ENCODE measurements at regions not wholly inside any gene's neighbourhood (a gene's known extent, or its start where the extent isn't known, plus 50 kb on each side); places are given as distances from the start of the nearest gene placed in this dataset.

DNA sequence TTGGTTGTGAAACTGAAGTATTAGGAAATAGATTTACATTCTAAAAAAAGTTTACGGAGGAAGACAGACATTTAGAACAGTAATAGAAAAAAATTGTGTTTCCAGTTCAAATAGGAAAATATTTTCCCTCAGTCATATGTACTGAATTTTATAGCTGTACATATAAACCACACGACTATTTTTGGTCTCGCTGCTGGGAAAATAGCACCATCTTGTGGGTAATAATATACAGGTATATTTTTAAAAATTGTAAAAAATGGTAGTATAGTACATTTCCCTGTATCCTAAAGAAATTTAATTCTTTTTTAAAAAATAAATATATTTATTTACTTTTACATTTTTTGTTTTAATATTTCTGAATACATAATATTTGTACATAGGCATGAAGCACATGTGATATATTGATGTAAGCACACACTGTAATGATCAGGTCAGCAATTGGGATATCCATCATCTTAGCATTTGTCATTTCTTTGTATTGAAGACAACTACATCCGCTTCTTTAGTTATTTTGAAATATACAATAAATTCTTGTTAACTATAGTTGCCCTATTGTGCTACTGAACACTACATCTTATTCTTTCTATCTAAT lies 168.6 kb downstream of the ALX1 start:
- TF ChIP-seq EZH2phosphoT487 (IDR thresholded peaks at IDR 0.05; ENCODE audit: low read length) = no peak
- TF ChIP-seq EZH2 (optimal IDR thresholded peaks at IDR 0.05; ENCODE audit: low read depth, low read length) = no peak
- TF ChIP-seq, protein P1, sequence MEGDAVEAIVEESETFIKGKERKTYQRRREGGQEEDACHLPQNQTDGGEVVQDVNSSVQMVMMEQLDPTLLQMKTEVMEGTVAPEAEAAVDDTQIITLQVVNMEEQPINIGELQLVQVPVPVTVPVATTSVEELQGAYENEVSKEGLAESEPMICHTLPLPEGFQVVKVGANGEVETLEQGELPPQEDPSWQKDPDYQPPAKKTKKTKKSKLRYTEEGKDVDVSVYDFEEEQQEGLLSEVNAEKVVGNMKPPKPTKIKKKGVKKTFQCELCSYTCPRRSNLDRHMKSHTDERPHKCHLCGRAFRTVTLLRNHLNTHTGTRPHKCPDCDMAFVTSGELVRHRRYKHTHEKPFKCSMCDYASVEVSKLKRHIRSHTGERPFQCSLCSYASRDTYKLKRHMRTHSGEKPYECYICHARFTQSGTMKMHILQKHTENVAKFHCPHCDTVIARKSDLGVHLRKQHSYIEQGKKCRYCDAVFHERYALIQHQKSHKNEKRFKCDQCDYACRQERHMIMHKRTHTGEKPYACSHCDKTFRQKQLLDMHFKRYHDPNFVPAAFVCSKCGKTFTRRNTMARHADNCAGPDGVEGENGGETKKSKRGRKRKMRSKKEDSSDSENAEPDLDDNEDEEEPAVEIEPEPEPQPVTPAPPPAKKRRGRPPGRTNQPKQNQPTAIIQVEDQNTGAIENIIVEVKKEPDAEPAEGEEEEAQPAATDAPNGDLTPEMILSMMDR (IDR thresholded peaks at IDR 0.05; ENCODE audit: low read length) = peak; percentile 35
- no peak overlapping the region for H3K4me2 ChIP-seq (ENCODE audit: low read depth, low read length)
- DNase-seq = peak; percentile 35

DNA sequence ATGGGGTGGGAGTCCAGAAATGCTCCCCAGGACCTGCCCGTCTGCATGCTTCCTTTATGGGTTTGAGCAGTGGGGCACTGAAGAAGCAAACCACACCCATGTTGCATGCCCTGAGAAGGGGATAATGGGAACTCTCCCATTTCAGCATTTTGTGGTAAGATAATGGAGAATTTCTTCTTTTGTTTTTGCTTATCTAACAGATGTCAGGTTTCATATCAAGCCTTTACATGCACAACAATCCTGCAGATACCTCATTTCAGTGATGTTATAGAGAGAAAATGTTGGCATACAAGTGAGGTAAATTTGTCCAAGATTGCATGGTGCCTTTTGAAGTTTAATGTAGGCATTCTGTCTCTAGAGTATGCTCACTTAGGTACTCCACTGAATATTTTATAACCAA lies 177.0 kb downstream of the ALX1 start:
- Histone ChIP-seq H3K36me3 (replicated peaks; ENCODE audit: insufficient read depth, low read length) (no peaks in the 10 kb centered on the region), H3K9me2 (replicated peaks; ENCODE audit: insufficient read depth, low read length) (no peaks in the 10 kb centered on the region), H4K20me1 (ENCODE audit: insufficient read depth, low read length) (no peaks in the 10 kb centered on the region), H3K4me3 (ENCODE audit: low read length) (no peak overlapping the region), H2AFZ (ENCODE audit: low read length) (no peak overlapping the region), H3K9ac (ENCODE audit: low read length) (no peak overlapping the region), H3K9me3 (replicated peaks; ENCODE audit: insufficient read depth, low read length) (no peaks in the 10 kb centered on the region), H3K27ac (ENCODE audit: low read length) (no peak overlapping the region), H3K4me1 (ENCODE audit: low read length) (no peaks in the 10 kb centered on the region), H3F3A (ENCODE audit: insufficient read depth, low read length) (no peaks in the 10 kb centered on the region), H3K79me2 (ENCODE audit: low read length) (no peaks in the 10 kb centered on the region), H3K4me2 (ENCODE audit: low read depth, low read length) (no peak overlapping the region), H3K27me3 (replicated peaks; ENCODE audit: insufficient read depth, low read length) (no peaks in the 10 kb centered on the region)
- DNase-seq = no peak
- no peak for TF ChIP-seq EZH2 (optimal IDR thresholded peaks at IDR 0.05; ENCODE audit: low read depth, low read length)
- no peak for TF ChIP-seq EZH2phosphoT487 (IDR thresholded peaks at IDR 0.05; ENCODE audit: low read length)
- TF ChIP-seq, protein P1 (IDR thresholded peaks at IDR 0.05; ENCODE audit: low read length) = no peak

More for the DNA sequence above, 168.6 kb downstream of the ALX1 start:
- H3K79me2 ChIP-seq (ENCODE audit: low read length) = no peaks in the 10 kb centered on the region
- no peak overlapping the region for H3K27ac ChIP-seq (ENCODE audit: low read length)
- H3K4me3 ChIP-seq (ENCODE audit: low read length) = no peak overlapping the region
- no peaks in the 10 kb centered on the region for H3K27me3 ChIP-seq (replicated peaks; ENCODE audit: insufficient read depth, low read length)
- no peak overlapping the region for H2AFZ ChIP-seq (ENCODE audit: low read length)
- no peaks in the 10 kb centered on the region for H3K9me2 ChIP-seq (replicated peaks; ENCODE audit: insufficient read depth, low read length)
- H3F3A ChIP-seq (ENCODE audit: insufficient read depth, low read length) = no peaks in the 10 kb centered on the region
- H3K36me3 ChIP-seq (replicated peaks; ENCODE audit: insufficient read depth, low read length) = no peaks in the 10 kb centered on the region
- no peaks in the 10 kb centered on the region for H4K20me1 ChIP-seq (ENCODE audit: insufficient read depth, low read length)
- H3K9me3 ChIP-seq (replicated peaks; ENCODE audit: insufficient read depth, low read length) = no peaks in the 10 kb centered on the region
- H3K4me1 ChIP-seq (ENCODE audit: low read length) = no peaks in the 10 kb centered on the region
- no peak overlapping the region for H3K9ac ChIP-seq (ENCODE audit: low read length)

DNA sequence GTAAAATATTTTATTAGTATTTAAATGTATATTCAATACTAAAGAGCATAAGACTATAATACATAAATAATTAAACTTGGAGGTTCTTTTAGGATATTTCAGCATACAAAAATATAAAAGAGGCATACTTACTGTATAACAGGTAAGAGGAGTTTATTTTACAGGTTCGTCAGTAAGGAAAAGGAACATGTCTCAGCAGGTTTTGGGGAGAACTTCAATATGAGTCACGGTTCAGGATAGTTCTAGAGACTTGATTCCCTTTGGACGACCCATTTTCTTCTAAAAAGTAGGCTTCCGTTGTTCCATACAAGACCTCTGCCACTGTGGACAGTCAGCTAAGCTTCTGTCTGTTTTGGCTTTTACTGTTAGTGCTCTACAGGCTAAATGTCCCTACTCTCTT lies 181.1 kb downstream of the ALX1 start:
- H2AFZ ChIP-seq (ENCODE audit: low read length) = no peak overlapping the region
- no peaks in the 10 kb centered on the region for H3K9me3 ChIP-seq (replicated peaks; ENCODE audit: insufficient read depth, low read length)
- TF ChIP-seq, protein P1 (IDR thresholded peaks at IDR 0.05; ENCODE audit: low read length) = no peak
- TF ChIP-seq EZH2phosphoT487 (IDR thresholded peaks at IDR 0.05; ENCODE audit: low read length) = no peak
- TF ChIP-seq EZH2 (optimal IDR thresholded peaks at IDR 0.05; ENCODE audit: low read depth, low read length) = no peak
- no peaks in the 10 kb centered on the region for H3K27me3 ChIP-seq (replicated peaks; ENCODE audit: insufficient read depth, low read length)
- no peaks in the 10 kb centered on the region for H3K9me2 ChIP-seq (replicated peaks; ENCODE audit: insufficient read depth, low read length)
- no peak overlapping the region for H3K4me3 ChIP-seq (ENCODE audit: low read length)
- no peak overlapping the region for H3K27ac ChIP-seq (ENCODE audit: low read length)
- H3K4me2 ChIP-seq (ENCODE audit: low read depth, low read length) = no peak overlapping the region
- no peaks in the 10 kb centered on the region for H3K79me2 ChIP-seq (ENCODE audit: low read length)
- no peaks in the 10 kb centered on the region for H3K4me1 ChIP-seq (ENCODE audit: low read length)
- no peaks in the 10 kb centered on the region for H3K36me3 ChIP-seq (replicated peaks; ENCODE audit: insufficient read depth, low read length)
- H4K20me1 ChIP-seq (ENCODE audit: insufficient read depth, low read length) = no peaks in the 10 kb centered on the region
- DNase-seq = no peak
- H3F3A ChIP-seq (ENCODE audit: insufficient read depth, low read length) = no peaks in the 10 kb centered on the region
- H3K9ac ChIP-seq (ENCODE audit: low read length) = no peak overlapping the region
